Cardiac muscle cell (in vitro differentiated cells and primary cell): ENCODE measurements at regions not wholly inside any gene's neighbourhood (a gene's known extent, or its start where the extent isn't known, plus 50 kb on each side); places are given as distances from the start of the nearest gene placed in this dataset.

Experiments used
- DNase-seq, 2 donors: peaks; one replicate each; pipeline versions ENCODE4 v3.0.0 to v3.0.0-alpha.2; 2010 to 2017; ENCODE audit warnings: low read depth in 1 of 2, low spot score in 1 of 2
- H3K27ac ChIP-seq: fragments of 200-600 bp; sonication (generic); 2 replicates; pipeline ENCODE4 v1.5.1; 2016
- H3K27me3 ChIP-seq: fragments of 200-600 bp; sonication (generic); 2 replicates; pipeline ENCODE4 v1.6.0; 2016; ENCODE audit warnings: control low read depth
- H3K36me3 ChIP-seq: fragments of 200-600 bp; sonication (generic); 2 replicates; pipeline ENCODE4 v1.5.1; 2016; ENCODE audit warnings: control low read depth
- H3K4me1 ChIP-seq: fragments of 200-600 bp; sonication (generic); 2 replicates; pipeline ENCODE4 v1.8.1; 2017; ENCODE audit warnings: low read depth, mild to moderate bottlenecking, mixed run types
- H3K4me3 ChIP-seq: fragments of 200-600 bp; sonication (generic); 2 replicates; pipeline ENCODE4 v1.5.1; 2016; ENCODE audit warnings: mild to moderate bottlenecking
- H3K9me3 ChIP-seq: fragments of 200-600 bp; sonication (generic); 2 replicates; pipeline ENCODE4 v1.5.1; 2017; ENCODE audit warnings: low read depth, mild to moderate bottlenecking, control low read depth
- TF ChIP-seq, protein P1 (sequence below): IDR thresholded peaks from 2 replicates; pipeline ENCODE4 v1.5.1; 2012; ENCODE audit warnings: low read depth, mild to moderate bottlenecking, low read length

DNA sequence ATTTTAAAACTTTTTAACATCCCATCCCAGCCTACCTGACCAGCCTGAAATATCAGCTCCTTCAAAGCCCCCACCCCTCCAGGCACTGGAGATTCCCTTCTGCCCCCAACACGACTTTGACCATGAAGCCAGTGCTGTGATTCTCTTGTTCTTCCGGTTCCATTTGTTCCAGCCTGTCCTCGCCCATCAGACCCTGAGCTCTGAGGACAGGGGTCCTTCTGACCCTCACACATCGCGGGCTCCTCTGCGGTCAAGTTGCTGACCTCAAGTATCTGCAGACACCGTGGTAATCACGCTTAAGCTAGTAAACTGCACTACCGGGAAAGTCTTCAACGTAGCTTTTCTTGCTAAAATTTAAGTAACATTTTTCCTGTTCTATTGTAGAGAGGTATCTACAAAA is 282.2 kb upstream of the SALL3 start:
- DNase-seq, result no peak
- TF ChIP-seq, protein P1, sequence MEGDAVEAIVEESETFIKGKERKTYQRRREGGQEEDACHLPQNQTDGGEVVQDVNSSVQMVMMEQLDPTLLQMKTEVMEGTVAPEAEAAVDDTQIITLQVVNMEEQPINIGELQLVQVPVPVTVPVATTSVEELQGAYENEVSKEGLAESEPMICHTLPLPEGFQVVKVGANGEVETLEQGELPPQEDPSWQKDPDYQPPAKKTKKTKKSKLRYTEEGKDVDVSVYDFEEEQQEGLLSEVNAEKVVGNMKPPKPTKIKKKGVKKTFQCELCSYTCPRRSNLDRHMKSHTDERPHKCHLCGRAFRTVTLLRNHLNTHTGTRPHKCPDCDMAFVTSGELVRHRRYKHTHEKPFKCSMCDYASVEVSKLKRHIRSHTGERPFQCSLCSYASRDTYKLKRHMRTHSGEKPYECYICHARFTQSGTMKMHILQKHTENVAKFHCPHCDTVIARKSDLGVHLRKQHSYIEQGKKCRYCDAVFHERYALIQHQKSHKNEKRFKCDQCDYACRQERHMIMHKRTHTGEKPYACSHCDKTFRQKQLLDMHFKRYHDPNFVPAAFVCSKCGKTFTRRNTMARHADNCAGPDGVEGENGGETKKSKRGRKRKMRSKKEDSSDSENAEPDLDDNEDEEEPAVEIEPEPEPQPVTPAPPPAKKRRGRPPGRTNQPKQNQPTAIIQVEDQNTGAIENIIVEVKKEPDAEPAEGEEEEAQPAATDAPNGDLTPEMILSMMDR, result no peak
- peaks cover 4% of the 10 kb centered on the region for H3K27me3 ChIP-seq

DNA sequence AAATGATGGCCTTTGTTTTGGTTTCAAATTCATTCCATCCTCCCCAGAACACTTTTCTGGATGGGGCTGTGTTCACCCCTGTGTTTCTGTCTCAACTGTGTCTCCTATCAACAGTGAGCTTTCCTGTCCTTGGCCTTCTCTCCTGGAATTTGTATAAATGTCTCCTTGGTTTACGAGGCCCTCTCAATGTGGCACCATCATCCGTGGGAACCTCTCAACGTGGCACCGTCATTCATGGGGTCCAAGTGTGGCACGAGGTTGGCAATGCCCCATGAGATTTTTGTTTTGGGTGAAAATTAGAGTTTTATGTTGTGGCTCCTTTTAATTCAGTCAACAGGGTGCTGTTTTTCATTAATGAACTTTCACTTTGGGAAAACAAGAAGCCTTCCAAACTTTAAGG is 280.7 kb upstream of the SALL3 start:
- Histone ChIP-seq H3K36me3 (no peaks in the 10 kb centered on the region), H3K4me1 (no peaks in the 10 kb centered on the region), H3K9me3 (no peaks in the 10 kb centered on the region), H3K27me3 (peaks cover 4% of the 10 kb centered on the region), H3K4me3 (no peak overlapping the region), H3K27ac (no peak overlapping the region)
- TF ChIP-seq, protein P1, result no peak
- no peak for DNase-seq

More for the DNA sequence above, 282.2 kb upstream of the SALL3 start:
- H3K9me3 ChIP-seq, result no peaks in the 10 kb centered on the region
- H3K27ac ChIP-seq, result no peak overlapping the region
- no peaks in the 10 kb centered on the region for H3K4me1 ChIP-seq
- no peaks in the 10 kb centered on the region for H3K36me3 ChIP-seq
- no peak overlapping the region for H3K4me3 ChIP-seq

DNA sequence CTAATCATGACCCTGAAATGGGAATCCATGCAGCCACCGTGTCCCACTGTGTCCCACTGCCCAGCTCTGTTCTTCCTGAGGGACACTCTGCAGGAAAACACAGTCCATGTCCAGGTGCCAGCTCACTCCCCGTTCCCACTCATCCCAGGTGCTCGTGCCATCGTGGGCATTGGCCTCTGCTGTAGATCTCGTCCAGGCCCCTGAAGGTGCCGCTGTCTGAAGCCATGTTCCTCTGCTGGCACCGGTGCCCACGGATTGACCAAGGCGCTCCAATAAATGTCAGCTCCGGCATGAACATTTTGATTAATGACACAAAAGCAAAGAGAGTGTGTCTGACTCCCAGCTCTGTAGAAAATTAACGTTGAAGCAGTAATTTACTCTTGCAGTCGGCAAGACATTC is 280.1 kb upstream of the SALL3 start:
- no peaks in the 10 kb centered on the region for H3K4me1 ChIP-seq
- no peak overlapping the region for H3K4me3 ChIP-seq
- no peak for DNase-seq
- TF ChIP-seq, protein P1, result no peak
- H3K27me3 ChIP-seq, result peaks cover 4% of the 10 kb centered on the region
- H3K36me3 ChIP-seq, result no peaks in the 10 kb centered on the region
- no peaks in the 10 kb centered on the region for H3K9me3 ChIP-seq
- no peak overlapping the region for H3K27ac ChIP-seq

DNA sequence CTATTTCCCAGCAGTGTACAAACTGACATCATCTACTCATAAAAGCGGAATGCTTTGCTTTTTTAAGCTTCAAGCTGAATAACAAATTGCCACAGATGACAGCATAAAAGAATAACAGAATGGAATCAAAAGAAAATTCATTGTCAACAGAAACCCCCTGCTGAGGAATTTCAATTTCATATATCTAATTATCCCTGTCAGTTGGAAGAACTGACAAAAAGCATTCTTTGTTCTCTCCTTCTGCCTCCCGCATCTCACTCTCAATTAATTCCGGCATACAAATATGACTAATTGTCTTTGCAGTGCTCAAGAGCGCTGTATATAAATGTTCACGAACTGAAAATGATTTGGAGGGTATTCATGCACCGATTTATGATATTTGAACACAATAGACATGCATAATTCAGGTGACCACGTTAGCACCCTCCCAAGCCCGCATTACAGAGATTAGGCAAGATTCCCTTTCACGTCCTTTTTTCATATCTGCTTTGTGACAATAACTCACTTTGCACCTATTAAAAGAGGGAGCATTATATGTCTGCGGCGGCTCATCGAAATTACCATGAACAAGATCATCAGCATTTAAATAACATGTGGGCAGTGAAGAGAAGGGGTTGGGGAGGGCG is 277.7 kb upstream of the SALL3 start:
- Histone ChIP-seq H3K9me3 (no peaks in the 10 kb centered on the region), H3K27me3 (peaks cover 4% of the 10 kb centered on the region), H3K36me3 (no peaks in the 10 kb centered on the region), H3K4me3 (no peak overlapping the region), H3K4me1 (no peaks in the 10 kb centered on the region), H3K27ac (no peak overlapping the region)
- no peak for DNase-seq
- TF ChIP-seq, protein P1, result no peak

DNA sequence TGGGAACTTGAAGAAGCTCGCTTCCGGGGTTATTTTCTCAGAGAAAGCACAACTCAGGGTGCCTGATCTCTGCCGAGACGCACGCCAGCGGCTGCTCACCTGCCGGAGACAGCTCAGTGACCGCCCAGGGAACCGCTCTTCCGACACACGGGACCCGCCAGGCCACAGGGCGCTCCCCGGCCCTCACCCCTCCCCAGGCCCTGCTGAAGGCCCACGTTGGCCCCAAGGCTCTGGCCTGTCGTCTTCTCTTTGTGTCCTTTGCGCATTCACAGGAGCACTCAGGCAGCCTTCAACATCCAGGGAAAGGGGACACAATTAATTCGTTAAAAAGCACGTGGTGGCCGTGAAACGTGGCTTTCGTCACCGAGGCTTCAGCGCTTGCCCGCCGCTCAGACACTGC is 276.3 kb upstream of the SALL3 start:
- TF ChIP-seq, protein P1, result no peak
- Histone ChIP-seq H3K9me3 (no peaks in the 10 kb centered on the region), H3K4me1 (no peaks in the 10 kb centered on the region), H3K27me3 (peaks cover 4% of the 10 kb centered on the region), H3K27ac (no peak overlapping the region), H3K4me3 (no peak overlapping the region), H3K36me3 (no peaks in the 10 kb centered on the region)
- no peak for DNase-seq
